ENCODE measurements at regions not wholly inside any gene's neighbourhood (a gene's known extent, or its start where the extent isn't known, plus 50 kb on each side); places are given as distances from the start of the nearest gene placed in this dataset.
"Not testable (repeated sequence)": the region's sequence is repeated elsewhere in the genome, so short reads cannot be mapped to it uniquely, and the experiment has no call there.

GRCh38 chr2:190584980-190585661, 50.6 kb upstream of the NEMP2 start:
- H3K4me1 Mint-ChIP-seq: no peaks in the 10 kb centered on the region
- H3K36me3 Mint-ChIP-seq (ENCODE audit: insufficient read depth): no peaks in the 10 kb centered on the region
- H3K27me3 Mint-ChIP-seq: no peaks in the 10 kb centered on the region
- H3K9me3 Mint-ChIP-seq: no peaks in the 10 kb centered on the region
- H3K4me3 Mint-ChIP-seq: no peak overlapping the region
- ATAC-seq (replicated peaks; ENCODE audit: extremely low read depth, poor library complexity, severe bottlenecking) (no peak), DNase-seq (ENCODE audit: low spot score in 2 of 2) (no peak)
- no peak overlapping the region for H3K27ac Mint-ChIP-seq (ENCODE audit: low read depth)

- Mint-ChIP-seq H3K4me1 (no peaks in the 10 kb centered on the region), H3K27me3 (no peaks in the 10 kb centered on the region), H3K9me3 (no peaks in the 10 kb centered on the region), H3K36me3 (ENCODE audit: insufficient read depth) (no peaks in the 10 kb centered on the region), H3K4me3 (no peak overlapping the region), H3K27ac (ENCODE audit: low read depth) (no peak overlapping the region)
- DNase-seq (ENCODE audit: low spot score in 2 of 2) (no peak), ATAC-seq (replicated peaks; ENCODE audit: extremely low read depth, poor library complexity, severe bottlenecking) (no peak)
Observed at GRCh38 chr2:190587106-190587505, 52.6 kb upstream of the NEMP2 start.

- H3K9me3 Mint-ChIP-seq: no peaks in the 10 kb centered on the region
- DNase-seq (ENCODE audit: low spot score in 2 of 2) (no peak), ATAC-seq (replicated peaks; ENCODE audit: extremely low read depth, poor library complexity, severe bottlenecking) (no peak)
- H3K27me3 Mint-ChIP-seq: no peaks in the 10 kb centered on the region
- no peaks in the 10 kb centered on the region for H3K36me3 Mint-ChIP-seq (ENCODE audit: insufficient read depth)
- H3K4me3 Mint-ChIP-seq: no peak overlapping the region
- H3K27ac Mint-ChIP-seq (ENCODE audit: low read depth): no peak overlapping the region
- no peaks in the 10 kb centered on the region for H3K4me1 Mint-ChIP-seq
Observed at GRCh38 chr2:190589008-190589407, 54.5 kb upstream of the NEMP2 start.

GRCh38 chr2:190591437-190591836, 56.9 kb upstream of the NEMP2 start:
- no peak for DNase-seq (ENCODE audit: low spot score in 2 of 2)

GRCh38 chr2:190592831-190593230, 56.1 kb upstream of the NAB1 start:
- Mint-ChIP-seq H3K36me3 (ENCODE audit: insufficient read depth) (no peaks in the 10 kb centered on the region), H3K27ac (ENCODE audit: low read depth) (no peak overlapping the region), H3K9me3 (no peaks in the 10 kb centered on the region), H3K4me3 (no peak overlapping the region), H3K4me1 (no peaks in the 10 kb centered on the region), H3K27me3 (no peaks in the 10 kb centered on the region)
- ATAC-seq (replicated peaks; ENCODE audit: extremely low read depth, poor library complexity, severe bottlenecking) (no peak), DNase-seq (ENCODE audit: low spot score in 2 of 2) (no peak)

More at GRCh38 chr2:190591437-190591836, 56.9 kb upstream of the NEMP2 start:
- no peaks in the 10 kb centered on the region for H3K36me3 Mint-ChIP-seq (ENCODE audit: insufficient read depth)
- H3K4me1 Mint-ChIP-seq: no peaks in the 10 kb centered on the region
- H3K27me3 Mint-ChIP-seq: no peaks in the 10 kb centered on the region
- no peak for ATAC-seq (replicated peaks; ENCODE audit: extremely low read depth, poor library complexity, severe bottlenecking)
- H3K4me3 Mint-ChIP-seq: no peak overlapping the region
- H3K27ac Mint-ChIP-seq (ENCODE audit: low read depth): no peak overlapping the region
- H3K9me3 Mint-ChIP-seq: no peaks in the 10 kb centered on the region

GRCh38 chr2:190595879-190596278, 53.0 kb upstream of the NAB1 start:
- H3K27ac Mint-ChIP-seq (ENCODE audit: low read depth); H3K4me3 Mint-ChIP-seq; H3K27me3 Mint-ChIP-seq; H3K9me3 Mint-ChIP-seq; DNase-seq (ENCODE audit: low spot score in 2 of 2); ATAC-seq (replicated peaks; ENCODE audit: extremely low read depth, poor library complexity, severe bottlenecking); H3K36me3 Mint-ChIP-seq (ENCODE audit: insufficient read depth): not testable (repeated sequence)
- peaks cover 11% of the 10 kb centered on the region for H3K4me1 Mint-ChIP-seq

GRCh38 chr2:190596993-190597392, 51.9 kb upstream of the NAB1 start:
- no peaks in the 10 kb centered on the region for H3K27me3 Mint-ChIP-seq
- peaks cover 11% of the 10 kb centered on the region for H3K4me1 Mint-ChIP-seq
- no peak for DNase-seq (ENCODE audit: low spot score in 2 of 2)
- H3K4me3 Mint-ChIP-seq: no peak overlapping the region
- no peaks in the 10 kb centered on the region for H3K9me3 Mint-ChIP-seq
- H3K27ac Mint-ChIP-seq (ENCODE audit: low read depth): no peak overlapping the region
- peaks cover 2% of the 10 kb centered on the region for H3K36me3 Mint-ChIP-seq (ENCODE audit: insufficient read depth)
- ATAC-seq (replicated peaks; ENCODE audit: extremely low read depth, poor library complexity, severe bottlenecking): no peak

GRCh38 chr2:190598621-190599020, 50.3 kb upstream of the NAB1 start:
- peaks cover 2% of the 10 kb centered on the region for H3K36me3 Mint-ChIP-seq (ENCODE audit: insufficient read depth)
- DNase-seq (ENCODE audit: low spot score in 2 of 2) (no peak), ATAC-seq (replicated peaks; ENCODE audit: extremely low read depth, poor library complexity, severe bottlenecking) (no peak)
- H3K27me3 Mint-ChIP-seq: no peaks in the 10 kb centered on the region
- H3K9me3 Mint-ChIP-seq: no peaks in the 10 kb centered on the region
- peak overlapping the region; percentile 13 for H3K27ac Mint-ChIP-seq (ENCODE audit: low read depth)
- H3K4me3 Mint-ChIP-seq: no peak overlapping the region
- peaks cover 11% of the 10 kb centered on the region for H3K4me1 Mint-ChIP-seq

- H3K4me3 Mint-ChIP-seq: no peak overlapping the region
- peak overlapping the region; percentile 13 for H3K27ac Mint-ChIP-seq (ENCODE audit: low read depth)
- DNase-seq (ENCODE audit: low spot score in 2 of 2): no peak
- peaks cover 2% of the 10 kb centered on the region for H3K36me3 Mint-ChIP-seq (ENCODE audit: insufficient read depth)
- H3K27me3 Mint-ChIP-seq: no peaks in the 10 kb centered on the region
- H3K9me3 Mint-ChIP-seq: no peaks in the 10 kb centered on the region
- no peak for ATAC-seq (replicated peaks; ENCODE audit: extremely low read depth, poor library complexity, severe bottlenecking)
- peaks cover 11% of the 10 kb centered on the region for H3K4me1 Mint-ChIP-seq
Observed at GRCh38 chr2:190599073-190599472, 49.8 kb upstream of the NAB1 start.
